Smooth muscle cell (in vitro differentiated cells): ENCODE measurements at regions not wholly inside any gene's neighbourhood (a gene's known extent, or its start where the extent isn't known, plus 50 kb on each side); places are given as distances from the start of the nearest gene placed in this dataset.

ENCODE experiments used
- DNase-seq: peaks from one replicate; lab custom pipeline; 2025; ENCODE audit not compliant: unreplicated experiment; lab: John Stamatoyannopoulos, UW
- H2AFZ ChIP-seq: fragments of 200-600 bp; sonication (generic); 2 replicates; pipeline ENCODE4 v1.6.0; 2016; ENCODE audit warnings: antibody characterized with exemption, low read depth, mild to moderate bottlenecking
- H3F3A ChIP-seq: fragments of 200-600 bp; sonication (generic); 2 replicates; pipeline ENCODE4 v1.6.0; 2017; ENCODE audit warnings: antibody characterized with exemption, low read depth
- H3K27ac ChIP-seq: fragments of 200-600 bp; sonication (generic); 2 replicates; pipeline ENCODE4 v1.5.1; 2016; ENCODE audit warnings: low read depth, mild to moderate bottlenecking
- H3K27me3 ChIP-seq: fragments of 200-600 bp; sonication (generic); 2 replicates; pipeline ENCODE4 v1.6.1; 2016; ENCODE audit warnings: low read depth, mild to moderate bottlenecking
- H3K36me3 ChIP-seq: fragments of 200-600 bp; sonication (generic); 2 replicates; pipeline ENCODE4 v1.5.1; 2016; ENCODE audit warnings: low read depth
- H3K4me1 ChIP-seq: fragments of 200-600 bp; sonication (generic); 2 replicates; pipeline ENCODE4 v1.5.1; 2016; ENCODE audit warnings: low read depth
- H3K4me2 ChIP-seq: fragments of 200-600 bp; sonication (generic); 2 replicates; pipeline ENCODE4 v1.6.0; 2016; ENCODE audit warnings: mild to moderate bottlenecking
- H3K4me3 ChIP-seq: fragments of 200-600 bp; sonication (generic); 2 replicates; pipeline ENCODE4 v1.5.1; 2016; ENCODE audit warnings: mild to moderate bottlenecking
- H3K79me2 ChIP-seq: fragments of 200-600 bp; sonication (generic); 2 replicates; pipeline ENCODE4 v1.6.0; 2016; ENCODE audit warnings: low read depth, mild to moderate bottlenecking
- H3K9ac ChIP-seq: fragments of 200-600 bp; sonication (generic); 2 replicates; pipeline ENCODE4 v1.6.0; 2016; ENCODE audit warnings: low read depth
- H3K9me3 ChIP-seq: fragments of 200-600 bp; sonication (generic); replicated peaks from 2 replicates; pipeline ENCODE4 v1.5.1; 2016; ENCODE audit warnings: low read depth
- H4K20me1 ChIP-seq: fragments of 200-600 bp; sonication (generic); 2 replicates; pipeline ENCODE4 v1.6.0; 2016; ENCODE audit warnings: low read depth
- CTCF ChIP-seq: fragments of 200-600 bp; sonication (generic); IDR thresholded peaks from 2 replicates; pipeline ENCODE4 v1.5.1; 2017; ENCODE audit warnings: borderline replicate concordance, mild to moderate bottlenecking, antibody characterized with exemption; ENCODE audit not compliant: insufficient read depth, poor library complexity, severe bottlenecking
- WGBS: methylation state at CpG from one replicate; pipeline ENCODE4 v1.1.7; 2016; ENCODE audit warnings: low lambda C conversion rate; 5-methylcytosine and 5-hydroxymethylcytosine counted together

GRCh38 chr7:45391618-45392451 is 182.3 kb upstream of the ADCY1 start:
- Histone ChIP-seq H3K79me2 (no peaks in the 10 kb centered on the region), H3F3A (no peaks in the 10 kb centered on the region), H4K20me1 (no peaks in the 10 kb centered on the region), H3K27me3 (no peaks in the 10 kb centered on the region), H3K4me3 (no peak overlapping the region), H3K9me3 (peaks cover 4% of the 10 kb centered on the region), H2AFZ (no peak overlapping the region), H3K36me3 (no peaks in the 10 kb centered on the region), H3K27ac (no peak overlapping the region), H3K9ac (no peak overlapping the region), H3K4me2 (no peak overlapping the region), H3K4me1 (no peaks in the 10 kb centered on the region)
- WGBS = 93% methylated on average over 38 of the region's 38 CpGs
- DNase-seq = no peak
- no peak for TF ChIP-seq CTCF

GRCh38 chr7:45394117-45394708 is 180.0 kb upstream of the ADCY1 start:
- no peak overlapping the region for H3K9ac ChIP-seq
- peaks cover 4% of the 10 kb centered on the region for H3K9me3 ChIP-seq
- no peak for DNase-seq
- H3K4me3 ChIP-seq = no peak overlapping the region
- WGBS = 85% methylated on average over 4 of the region's 4 CpGs
- H3K27ac ChIP-seq = no peak overlapping the region
- H3K27me3 ChIP-seq = no peaks in the 10 kb centered on the region
- no peaks in the 10 kb centered on the region for H3K4me1 ChIP-seq
- H2AFZ ChIP-seq = no peak overlapping the region
- no peaks in the 10 kb centered on the region for H3K36me3 ChIP-seq
- H3K79me2 ChIP-seq = no peaks in the 10 kb centered on the region
- TF ChIP-seq CTCF = no peak
- H3K4me2 ChIP-seq = no peak overlapping the region
- no peaks in the 10 kb centered on the region for H4K20me1 ChIP-seq
- no peaks in the 10 kb centered on the region for H3F3A ChIP-seq

GRCh38 chr7:45399069-45399468 is 175.1 kb upstream of the ADCY1 start:
- H3K4me3 ChIP-seq = no peak overlapping the region
- no peaks in the 10 kb centered on the region for H4K20me1 ChIP-seq
- WGBS = 97% methylated on average over 11 of the region's 15 CpGs
- no peak overlapping the region for H2AFZ ChIP-seq
- H3K79me2 ChIP-seq = no peaks in the 10 kb centered on the region
- no peaks in the 10 kb centered on the region for H3K4me1 ChIP-seq
- H3K36me3 ChIP-seq = no peaks in the 10 kb centered on the region
- no peak overlapping the region for H3K9ac ChIP-seq
- H3K27ac ChIP-seq = no peak overlapping the region
- peaks cover 1% of the 10 kb centered on the region for H3K9me3 ChIP-seq
- no peak overlapping the region for H3K4me2 ChIP-seq
- H3K27me3 ChIP-seq = no peaks in the 10 kb centered on the region
- no peaks in the 10 kb centered on the region for H3F3A ChIP-seq
- no peak for DNase-seq
- no peak for TF ChIP-seq CTCF
